ENCODE measurements at regions not wholly inside any gene's neighbourhood (a gene's known extent, or its start where the extent isn't known, plus 50 kb on each side); places are given as distances from the start of the nearest gene placed in this dataset.

DNA sequence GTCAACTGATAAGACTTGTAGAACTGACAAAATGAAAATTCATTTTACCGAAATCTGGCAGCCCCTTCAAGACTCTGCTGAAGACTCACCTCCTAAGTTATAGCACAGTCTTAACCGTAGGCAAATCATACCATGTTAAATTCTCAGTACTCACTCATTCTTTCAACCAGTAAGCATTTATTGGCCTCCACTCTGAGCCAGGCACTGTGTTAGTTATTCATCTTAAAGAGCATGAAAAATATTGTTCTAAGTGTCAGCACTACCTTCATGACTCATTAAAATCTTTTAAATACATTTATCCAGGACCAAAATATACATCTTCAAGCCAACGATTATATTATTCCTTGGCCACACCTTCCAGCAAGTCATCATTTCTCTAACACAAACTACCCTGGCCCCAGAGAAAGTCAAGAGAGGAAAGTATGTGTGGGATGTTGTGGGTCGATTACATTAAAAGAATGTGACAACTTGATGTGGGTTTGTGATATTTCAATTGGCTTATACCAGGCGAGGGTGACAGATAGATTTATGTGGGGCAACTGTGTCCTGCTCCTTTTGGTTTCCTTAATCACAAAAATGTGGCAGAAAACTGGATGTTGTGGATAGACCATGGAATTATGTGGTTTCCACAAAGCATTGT is 55.0 kb downstream of the TMEM30B start:
- Histone ChIP-seq H3K27me3 (ENCODE audit: low read depth) (peaks cover 4% of the 10 kb centered on the region; the same call in 1 of the 2 replicates), H3K9me3 (no peaks in the 10 kb centered on the region), H3K36me3 (replicated peaks) (no peaks in the 10 kb centered on the region), H3K4me1 (no peaks in the 10 kb centered on the region), H3K4me3 (no peak overlapping the region)
- in situ Hi-C loops (cut with MboI; ENCODE audit: low sequenced_read_pairs) = no loop called here
- DNase-seq (ENCODE audit: low spot score in 2 of 2) = no peak

DNA sequence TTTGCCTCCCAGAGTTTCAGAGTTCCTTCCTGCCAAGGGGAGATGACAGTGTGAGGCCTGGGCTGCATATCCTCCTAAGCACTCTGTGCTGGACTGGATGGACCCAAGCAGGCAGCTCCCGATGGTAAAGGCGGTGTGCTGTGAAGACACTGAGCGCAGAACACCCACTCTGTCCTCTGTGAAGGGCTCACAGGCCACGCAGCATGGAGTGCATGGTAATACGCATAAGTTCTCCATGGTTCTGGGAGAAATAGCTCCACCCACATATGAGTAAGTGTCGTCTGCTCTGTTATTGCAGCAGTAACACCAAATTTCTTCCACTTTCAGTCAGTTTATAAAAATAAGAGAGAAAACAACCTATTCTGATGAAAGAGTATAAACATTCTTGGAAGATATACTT is 55.8 kb downstream of the TMEM30B start:
- Histone ChIP-seq H3K4me1 (no peaks in the 10 kb centered on the region), H3K4me3 (no peak overlapping the region), H3K36me3 (replicated peaks) (no peaks in the 10 kb centered on the region), H3K27me3 (ENCODE audit: low read depth) (peaks cover 4% of the 10 kb centered on the region; the same call in 1 of the 2 replicates), H3K9me3 (no peaks in the 10 kb centered on the region)
- in situ Hi-C loops (cut with MboI; ENCODE audit: low sequenced_read_pairs) = no loop called here
- no peak for DNase-seq (ENCODE audit: low spot score in 2 of 2)

GRCh38 chr14:61223552-61223951 is 57.6 kb downstream of the TMEM30B start:
- no peaks in the 10 kb centered on the region for H3K9me3 ChIP-seq
- no peak overlapping the region for H3K4me3 ChIP-seq
- peaks cover 7% of the 10 kb centered on the region for H3K27me3 ChIP-seq (ENCODE audit: low read depth)
- in situ Hi-C loops (cut with MboI; ENCODE audit: low sequenced_read_pairs) = no loop called here
- H3K36me3 ChIP-seq (replicated peaks) = no peaks in the 10 kb centered on the region
- DNase-seq (ENCODE audit: low spot score in 2 of 2) = no peak
- H3K4me1 ChIP-seq = no peaks in the 10 kb centered on the region

GRCh38 chr14:61222388-61222787 is 58.8 kb downstream of the TMEM30B start:
- H3K27me3 ChIP-seq (ENCODE audit: low read depth) = peaks cover 16% of the 10 kb centered on the region
- no peak for DNase-seq (ENCODE audit: low spot score in 2 of 2)
- in situ Hi-C loops (cut with MboI; ENCODE audit: low sequenced_read_pairs) = no loop called here
- H3K36me3 ChIP-seq (replicated peaks) = no peaks in the 10 kb centered on the region
- no peak overlapping the region for H3K4me3 ChIP-seq
- H3K4me1 ChIP-seq = no peaks in the 10 kb centered on the region
- H3K9me3 ChIP-seq = no peaks in the 10 kb centered on the region

DNA sequence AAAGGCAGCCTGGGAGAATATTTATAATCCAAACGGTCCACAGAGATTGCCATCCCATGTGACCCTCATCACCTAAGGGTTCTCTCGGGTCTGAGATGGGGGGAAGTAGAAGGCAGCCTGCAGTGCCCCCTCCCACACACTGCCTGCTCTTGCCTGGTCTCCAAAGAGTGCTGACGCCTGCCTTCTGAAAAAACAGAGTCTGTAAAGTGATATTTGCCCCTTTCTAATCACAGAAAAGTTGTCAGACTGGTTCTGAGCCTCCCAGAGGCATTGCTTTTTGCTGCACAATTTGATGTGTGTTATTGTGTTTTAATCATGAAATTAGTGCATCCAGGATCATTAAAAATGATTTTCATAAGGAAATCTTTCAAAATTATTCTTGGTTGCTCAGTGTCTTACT is 59.2 kb downstream of the TMEM30B start:
- H3K36me3 ChIP-seq (replicated peaks) = no peaks in the 10 kb centered on the region
- peaks cover 16% of the 10 kb centered on the region for H3K27me3 ChIP-seq (ENCODE audit: low read depth)
- H3K9me3 ChIP-seq = no peaks in the 10 kb centered on the region
- no peak for DNase-seq (ENCODE audit: low spot score in 2 of 2)
- in situ Hi-C loops (cut with MboI; ENCODE audit: low sequenced_read_pairs) = no loop called here
- no peak overlapping the region for H3K4me3 ChIP-seq
- H3K4me1 ChIP-seq = no peaks in the 10 kb centered on the region

- Histone ChIP-seq H3K9me3 (no peaks in the 10 kb centered on the region), H3K27me3 (ENCODE audit: low read depth) (peaks cover 16% of the 10 kb centered on the region), H3K4me3 (no peak overlapping the region), H3K4me1 (no peaks in the 10 kb centered on the region), H3K36me3 (replicated peaks) (no peaks in the 10 kb centered on the region)
- no peak for DNase-seq (ENCODE audit: low spot score in 2 of 2)
- in situ Hi-C loops (cut with MboI; ENCODE audit: low sequenced_read_pairs) = no loop called here
These were observed 61.5 kb downstream of the TMEM30B start for GRCh38 chr14:61219673-61220072.

DNA sequence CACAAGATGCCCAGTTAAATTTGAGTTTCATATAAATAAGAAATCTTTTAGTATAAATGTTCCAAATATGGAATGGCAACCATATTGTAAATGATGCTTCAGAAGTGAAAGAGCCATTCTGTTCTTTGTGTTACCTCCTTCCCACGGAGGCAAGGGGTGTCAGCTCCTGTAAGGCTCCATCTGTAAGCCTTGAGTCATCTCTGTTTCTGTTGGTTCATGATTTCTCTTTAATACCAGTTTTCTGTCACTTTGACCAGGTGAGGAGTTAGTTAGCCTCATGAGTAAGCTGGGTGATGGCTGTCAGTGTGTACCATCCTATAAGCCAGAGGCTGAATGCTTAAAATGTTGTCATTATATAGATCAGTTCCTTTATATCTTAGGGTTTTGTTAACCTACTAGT is 61.9 kb downstream of the TMEM30B start:
- in situ Hi-C loops (cut with MboI; ENCODE audit: low sequenced_read_pairs) = no loop called here
- Histone ChIP-seq H3K4me3 (no peak overlapping the region), H3K4me1 (no peaks in the 10 kb centered on the region), H3K36me3 (replicated peaks) (no peaks in the 10 kb centered on the region), H3K9me3 (no peaks in the 10 kb centered on the region), H3K27me3 (ENCODE audit: low read depth) (peaks cover 16% of the 10 kb centered on the region)
- no peak for DNase-seq (ENCODE audit: low spot score in 2 of 2)

DNA sequence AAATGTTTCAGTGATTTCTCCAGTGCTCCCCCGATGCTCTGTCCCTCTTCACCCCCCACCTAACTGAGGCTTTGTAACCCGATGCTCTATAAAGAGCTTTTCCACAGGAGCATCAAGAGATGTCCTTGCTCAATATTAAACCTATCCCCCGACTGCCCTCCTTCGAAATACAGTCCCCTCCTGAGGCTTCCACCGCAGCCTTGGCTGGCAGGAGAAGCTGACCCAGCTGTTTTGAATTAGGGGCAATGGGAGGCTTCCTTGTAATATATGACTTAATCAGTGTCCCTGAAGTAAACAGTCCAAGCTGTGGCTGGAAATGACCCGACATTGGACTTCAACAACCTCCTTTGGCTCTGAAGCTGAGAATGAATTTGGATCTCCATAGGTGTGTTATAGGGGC is 62.4 kb downstream of the TMEM30B start:
- DNase-seq (ENCODE audit: low spot score in 2 of 2) = no peak
- Histone ChIP-seq H3K9me3 (no peaks in the 10 kb centered on the region), H3K4me3 (no peak overlapping the region), H3K27me3 (ENCODE audit: low read depth) (peaks cover 16% of the 10 kb centered on the region), H3K36me3 (replicated peaks) (no peaks in the 10 kb centered on the region), H3K4me1 (no peaks in the 10 kb centered on the region)
- in situ Hi-C loops (cut with MboI; ENCODE audit: low sequenced_read_pairs) = no loop called here

DNA sequence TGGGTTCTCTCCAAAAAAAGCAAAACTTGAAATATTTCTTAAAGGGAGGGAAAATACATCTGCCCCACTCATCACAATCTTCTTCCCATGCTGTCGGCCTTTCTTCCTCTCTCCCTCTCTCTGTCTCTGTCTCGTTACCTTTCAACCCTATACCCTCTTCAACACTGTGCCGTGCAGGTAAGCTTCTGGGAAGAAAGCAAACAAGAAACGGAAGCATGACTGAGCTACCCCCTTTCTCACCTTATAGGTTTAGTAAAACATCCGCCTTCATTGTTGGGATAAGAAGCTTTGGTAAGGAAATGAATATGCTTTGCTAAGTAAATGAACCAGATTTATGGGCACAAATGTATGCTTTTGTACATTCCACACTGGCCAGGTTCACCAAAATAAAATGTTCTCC is 63.0 kb downstream of the TMEM30B start:
- Histone ChIP-seq H3K4me1 (no peaks in the 10 kb centered on the region), H3K36me3 (replicated peaks) (no peaks in the 10 kb centered on the region), H3K9me3 (no peaks in the 10 kb centered on the region), H3K4me3 (no peak overlapping the region), H3K27me3 (ENCODE audit: low read depth) (peaks cover 16% of the 10 kb centered on the region)
- no peak for DNase-seq (ENCODE audit: low spot score in 2 of 2)
- in situ Hi-C loops (cut with MboI; ENCODE audit: low sequenced_read_pairs) = no loop called here

- DNase-seq (ENCODE audit: low spot score in 2 of 2) = no peak
- Histone ChIP-seq H3K9me3 (no peaks in the 10 kb centered on the region), H3K36me3 (replicated peaks) (no peaks in the 10 kb centered on the region), H3K4me3 (no peak overlapping the region), H3K27me3 (ENCODE audit: low read depth) (peaks cover 16% of the 10 kb centered on the region), H3K4me1 (no peaks in the 10 kb centered on the region)
- in situ Hi-C loops (cut with MboI; ENCODE audit: low sequenced_read_pairs) = no loop called here
These were observed 63.6 kb downstream of the TMEM30B start for GRCh38 chr14:61217516-61217915.

- H3K36me3 ChIP-seq (replicated peaks) = no peaks in the 10 kb centered on the region
- no peaks in the 10 kb centered on the region for H3K9me3 ChIP-seq
- H3K27me3 ChIP-seq (ENCODE audit: low read depth) = peaks cover 16% of the 10 kb centered on the region
- in situ Hi-C loops (cut with MboI; ENCODE audit: low sequenced_read_pairs) = no loop called here
- no peaks in the 10 kb centered on the region for H3K4me1 ChIP-seq
- no peak overlapping the region for H3K4me3 ChIP-seq
- no peak for DNase-seq (ENCODE audit: low spot score in 2 of 2)
These were observed 65.7 kb downstream of the TMEM30B start for GRCh38 chr14:61215222-61216020.

- DNase-seq (ENCODE audit: low spot score in 2 of 2) = no peak
- H3K36me3 ChIP-seq (replicated peaks) = no peaks in the 10 kb centered on the region
- no peak overlapping the region for H3K4me3 ChIP-seq
- in situ Hi-C loops (cut with MboI; ENCODE audit: low sequenced_read_pairs) = no loop called here
- H3K27me3 ChIP-seq (ENCODE audit: low read depth) = peaks cover 12% of the 10 kb centered on the region
- H3K9me3 ChIP-seq = no peaks in the 10 kb centered on the region
- no peaks in the 10 kb centered on the region for H3K4me1 ChIP-seq
These were observed 67.2 kb downstream of the TMEM30B start for GRCh38 chr14:61213920-61214319.

- Histone ChIP-seq H3K4me3 (no peak overlapping the region), H3K9me3 (no peaks in the 10 kb centered on the region), H3K36me3 (replicated peaks) (no peaks in the 10 kb centered on the region), H3K4me1 (no peaks in the 10 kb centered on the region), H3K27me3 (ENCODE audit: low read depth) (peaks cover 11% of the 10 kb centered on the region)
- in situ Hi-C loops (cut with MboI; ENCODE audit: low sequenced_read_pairs) = no loop called here
- no peak for DNase-seq (ENCODE audit: low spot score in 2 of 2)
These were observed 67.9 kb downstream of the TMEM30B start for GRCh38 chr14:61213191-61213621.

DNA sequence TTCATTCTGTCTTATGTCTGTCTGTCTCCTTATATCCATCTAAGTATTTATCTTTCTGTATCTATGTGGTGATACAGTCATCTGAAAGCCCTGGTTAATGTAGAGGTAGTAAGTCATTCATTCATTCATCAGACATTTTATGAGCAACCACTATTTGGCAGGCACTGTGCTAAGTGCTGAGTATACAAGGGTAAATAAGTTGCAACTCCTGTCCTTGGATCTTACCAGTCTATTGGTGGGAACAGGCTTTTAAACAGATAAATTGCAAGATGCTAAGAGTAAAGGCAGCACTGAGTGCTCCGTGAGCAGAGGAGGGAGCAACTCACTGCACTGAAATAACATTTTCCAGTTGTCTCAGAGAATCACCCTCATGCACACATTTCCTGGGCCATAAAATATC is 68.6 kb downstream of the TMEM30B start:
- Histone ChIP-seq H3K27me3 (ENCODE audit: low read depth) (peaks cover 5% of the 10 kb centered on the region), H3K9me3 (no peaks in the 10 kb centered on the region), H3K4me1 (no peaks in the 10 kb centered on the region), H3K36me3 (replicated peaks) (no peaks in the 10 kb centered on the region), H3K4me3 (no peak overlapping the region)
- DNase-seq (ENCODE audit: low spot score in 2 of 2) = no peak
- in situ Hi-C loops (cut with MboI; ENCODE audit: low sequenced_read_pairs) = no loop called here
